B cell (primary cell): ENCODE measurements at regions not wholly inside any gene's neighbourhood (a gene's known extent, or its start where the extent isn't known, plus 50 kb on each side); places are given as distances from the start of the nearest gene placed in this dataset.

Source experiments
- ATAC-seq: fragments of 200-7000 bp; cut with Tn5 transposase; one replicate; pipeline ENCODE4 v1.10.0; 2021; ENCODE audit warnings: low read depth, mild to moderate bottlenecking, moderate number of reproducible peaks, moderate library complexity
- CTCF ChIA-PET: fragments of 350-600 bp; sonication (Branson Sonifier 250); formaldehyde crosslinking; loops from one replicate; lab custom pipeline; 2021; ENCODE audit warnings: antibody characterized with exemption, inconsistent platforms; lab: Charles Lee
- POLR2A ChIA-PET: fragments of 350-600 bp; sonication (Branson Sonifier 250); formaldehyde crosslinking; loops from one replicate; lab custom pipeline; 2021; ENCODE audit warnings: antibody characterized with exemption; lab: Charles Lee
- DNase-seq: peaks from one replicate; pipeline ENCODE4 v3.0.0; 2013
- H2AFZ ChIP-seq: 2 replicates; pipeline ENCODE4 v1.6.1; 2012; ENCODE audit warnings: mild to moderate bottlenecking, low read depth, low read length; ENCODE audit not compliant: insufficient read depth, poor library complexity, severe bottlenecking
- H3K27ac ChIP-seq, 2 donors: 1 replicate in 1 of 2; 2 replicates in 1 of 2; pipeline ENCODE4 v1.5.1; 2012 to 2013; ENCODE audit warnings: low read length in 2 of 2, mild to moderate bottlenecking in 2 of 2, moderate library complexity in 1 of 2
- H3K27me3 ChIP-seq, 4 experiments: fragments of 200-600 bp in 1 of 4; sonication (generic) in 1 of 4; replicated peaks in 1 of 4; 1 replicate in 2 of 4; 2 replicates in 2 of 4; pipeline versions ENCODE4 v1.6.1 to v1.7.0; 2013 to 2016; ENCODE audit warnings: low read length in 3 of 4, mild to moderate bottlenecking in 2 of 4, mixed read lengths in 1 of 4, moderate library complexity in 1 of 4; ENCODE audit not compliant: insufficient read depth in 4 of 4, control insufficient read depth in 3 of 4; ENCODE audit errors: control extremely low read depth in 1 of 4
- H3K36me3 ChIP-seq, 2 experiments: replicated peaks in 1 of 2; 1 replicate in 1 of 2; 2 replicates in 1 of 2; pipeline versions ENCODE4 v1.6.1 to v1.7.1; 2013; ENCODE audit warnings: low read length in 1 of 2; ENCODE audit not compliant: insufficient read depth in 2 of 2, control insufficient read depth in 1 of 2; ENCODE audit errors: control extremely low read depth in 1 of 2, extremely low read depth in 1 of 2
- H3K4me1 ChIP-seq, 2 donors: fragments of 200-600 bp in 1 of 2; sonication (generic) in 1 of 2; 1 replicate in 1 of 2; 2 replicates in 1 of 2; pipeline versions ENCODE4 v1.5.1 to v1.6.1; 2013 to 2017; ENCODE audit warnings: low read length in 2 of 2; ENCODE audit not compliant: control insufficient read depth in 2 of 2, insufficient read depth in 2 of 2
- H3K4me2 ChIP-seq: replicated peaks from 2 replicates; pipeline ENCODE3; 2012; ENCODE audit warnings: mild to moderate bottlenecking, low read depth, low read length; ENCODE audit not compliant: poor library complexity, severe bottlenecking
- H3K4me3 ChIP-seq, 5 experiments: fragments of 200-600 bp in 1 of 5; sonication (generic) in 1 of 5; 1 replicate in 3 of 5; 2 replicates in 2 of 5; pipeline versions ENCODE4 v1.5.1 to v1.7.0; 2011 to 2016; ENCODE audit warnings: low read length in 4 of 5, mild to moderate bottlenecking in 4 of 5, low read depth in 2 of 5, control low read depth in 1 of 5, moderate library complexity in 1 of 5; ENCODE audit not compliant: insufficient read depth in 1 of 5; ENCODE audit errors: control extremely low read depth in 1 of 5, extremely low read depth in 1 of 5
- H3K79me2 ChIP-seq: fragments of 200-600 bp; sonication (generic); one replicate; pipeline ENCODE4 v1.6.0; 2016; ENCODE audit warnings: low read length; ENCODE audit not compliant: control insufficient read depth, insufficient read depth
- H3K9ac ChIP-seq: fragments of 200-600 bp; sonication (generic); 2 replicates; pipeline ENCODE4 v1.6.1; 2017; ENCODE audit warnings: mild to moderate bottlenecking, low read length, moderate library complexity
- H3K9me3 ChIP-seq, 3 donors: one replicate each; pipeline versions ENCODE4 v1.6.1 to v1.7.1; 2013; ENCODE audit warnings: low read length in 2 of 3; ENCODE audit not compliant: control insufficient read depth in 2 of 3, insufficient read depth in 1 of 3; ENCODE audit errors: control extremely low read depth in 1 of 3
- H4K20me1 ChIP-seq: 2 replicates; pipeline ENCODE4 v1.6.0; 2012; ENCODE audit warnings: mild to moderate bottlenecking, low read length; ENCODE audit not compliant: insufficient read depth, control insufficient read depth, poor library complexity, severe bottlenecking
- H3K27ac Mint-ChIP-seq: one replicate; pipeline ENCODE4 v1.8.0; 2021; ENCODE audit warnings: mixed read lengths
- H3K27me3 Mint-ChIP-seq: one replicate; pipeline ENCODE4 v1.8.0; 2021; ENCODE audit warnings: mixed read lengths
- H3K4me1 Mint-ChIP-seq: one replicate; pipeline ENCODE4 v1.8.0; 2021; ENCODE audit warnings: mixed read lengths
- H3K4me3 Mint-ChIP-seq: one replicate; pipeline ENCODE4 v1.8.0; 2021; ENCODE audit warnings: mixed read lengths
- H3K9me3 Mint-ChIP-seq: one replicate; pipeline ENCODE4 v1.8.0; 2022; ENCODE audit warnings: mixed read lengths; ENCODE audit not compliant: insufficient read depth
- EZH2 ChIP-seq: IDR thresholded peaks from 2 replicates; pipeline ENCODE4 v1.6.1; 2012; ENCODE audit warnings: borderline replicate concordance, low read depth, mild to moderate bottlenecking, moderate library complexity, low read length; ENCODE audit not compliant: insufficient read depth, poor library complexity, severe bottlenecking
- WGBS: methylation state at CpG from one replicate; pipeline ENCODE4 v1.1.5; 2013; ENCODE audit warnings: missing lambda C conversion rate; ENCODE audit not compliant: insufficient coverage; 5-methylcytosine and 5-hydroxymethylcytosine counted together
- intact Hi-C: fragments of 100-400 bp; cut with micrococcal nuclease; formaldehyde crosslinking; loops from one replicate; pipeline ENCODE4 v1.10.0; 2022
- TF ChIP-seq, protein P1 (sequence below): fragments of 200-600 bp; IDR thresholded peaks from one replicate; pipeline ENCODE4 v1.8.0; 2022; ENCODE audit warnings: antibody characterized with exemption, mild to moderate bottlenecking

DNA sequence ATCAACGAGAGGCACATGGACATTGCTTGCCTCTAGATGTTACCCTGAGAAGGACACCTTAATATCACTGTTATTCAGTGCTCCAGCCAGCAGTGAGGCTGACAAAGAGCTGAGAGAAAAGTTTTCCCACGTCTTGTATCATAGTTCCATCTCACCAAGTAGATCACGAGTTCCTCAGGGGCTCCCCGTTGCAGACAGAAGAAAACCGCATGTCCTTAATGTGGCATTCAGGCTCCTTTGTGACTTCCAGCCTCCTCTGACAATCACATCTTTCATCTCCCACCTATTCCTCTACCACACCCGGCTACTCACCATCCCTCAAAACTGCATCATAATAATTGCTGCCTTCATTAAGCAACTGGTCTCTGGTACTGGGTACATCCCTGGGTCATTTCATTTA is 75.3 kb downstream of the DMRTA2 start:
- TF ChIP-seq, protein P1, sequence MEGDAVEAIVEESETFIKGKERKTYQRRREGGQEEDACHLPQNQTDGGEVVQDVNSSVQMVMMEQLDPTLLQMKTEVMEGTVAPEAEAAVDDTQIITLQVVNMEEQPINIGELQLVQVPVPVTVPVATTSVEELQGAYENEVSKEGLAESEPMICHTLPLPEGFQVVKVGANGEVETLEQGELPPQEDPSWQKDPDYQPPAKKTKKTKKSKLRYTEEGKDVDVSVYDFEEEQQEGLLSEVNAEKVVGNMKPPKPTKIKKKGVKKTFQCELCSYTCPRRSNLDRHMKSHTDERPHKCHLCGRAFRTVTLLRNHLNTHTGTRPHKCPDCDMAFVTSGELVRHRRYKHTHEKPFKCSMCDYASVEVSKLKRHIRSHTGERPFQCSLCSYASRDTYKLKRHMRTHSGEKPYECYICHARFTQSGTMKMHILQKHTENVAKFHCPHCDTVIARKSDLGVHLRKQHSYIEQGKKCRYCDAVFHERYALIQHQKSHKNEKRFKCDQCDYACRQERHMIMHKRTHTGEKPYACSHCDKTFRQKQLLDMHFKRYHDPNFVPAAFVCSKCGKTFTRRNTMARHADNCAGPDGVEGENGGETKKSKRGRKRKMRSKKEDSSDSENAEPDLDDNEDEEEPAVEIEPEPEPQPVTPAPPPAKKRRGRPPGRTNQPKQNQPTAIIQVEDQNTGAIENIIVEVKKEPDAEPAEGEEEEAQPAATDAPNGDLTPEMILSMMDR, result no peak
- no peak for TF ChIP-seq EZH2
- Histone ChIP-seq H3K4me2 (no peak overlapping the region), H3K27ac (no peak overlapping the region), H3K4me1 (no peaks in the 10 kb centered on the region), H3K4me3 (no peak overlapping the region), H3K36me3 (no peaks in the 10 kb centered on the region), H3K27me3 (peaks cover 0 to 14% (median 0%) of the 10 kb centered on the region in 4 experiments), H3K79me2 (no peaks in the 10 kb centered on the region), H3K9me3 (peaks cover 0 to 5% (median 0%) of the 10 kb centered on the region in 3 donors), H3K9ac (no peak overlapping the region), H2AFZ (no peak overlapping the region), H4K20me1 (no peaks in the 10 kb centered on the region)
- no peak for DNase-seq
- intact Hi-C loops, result loop anchor here (10.0 kb wide), 1 partner anchor 1673 kb away; no protein-coding TSS in a partner anchor
- ChIA-PET CTCF (interaction anchor here (0.7 to 2.2 kb wide), 8 partner anchors 9 to 1807 kb away, joined by 3 to 8 read pairs (median 4); no protein-coding TSS in a partner anchor), POLR2A (no interaction called here)
- no peaks in the 10 kb centered on the region for H3K4me1 Mint-ChIP-seq
- H3K27me3 Mint-ChIP-seq, result peaks cover 26% of the 10 kb centered on the region
- H3K27ac Mint-ChIP-seq, result no peak overlapping the region
- H3K9me3 Mint-ChIP-seq, result no peaks in the 10 kb centered on the region
- no peak overlapping the region for H3K4me3 Mint-ChIP-seq
- WGBS, result 84% methylated on average over 6 of the region's 6 CpGs
- no peak for ATAC-seq

DNA sequence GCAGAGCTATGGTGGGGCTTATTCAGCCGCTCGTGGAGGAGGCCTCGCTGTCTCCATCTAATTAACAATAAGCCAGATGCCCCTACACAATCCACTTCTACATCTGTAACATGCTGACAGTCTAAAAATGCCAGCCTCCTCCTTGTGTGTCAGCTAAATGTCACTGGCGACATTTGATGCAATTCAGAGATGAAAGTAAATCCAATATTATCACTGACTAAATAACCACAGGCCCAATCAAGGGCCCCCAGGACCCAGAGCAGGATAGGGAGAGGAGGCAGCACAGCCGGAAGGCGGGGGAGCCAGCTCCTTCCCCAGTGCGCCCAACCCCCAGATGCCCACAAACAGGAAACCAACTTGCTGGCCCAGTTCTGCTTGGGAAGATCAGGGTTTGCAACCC is 76.6 kb downstream of the DMRTA2 start:
- 54% methylated on average over 4 of the region's 7 CpGs for WGBS
- H3K27me3 ChIP-seq, result peaks cover 0 to 14% (median 0%) of the 10 kb centered on the region in 4 experiments
- no peak overlapping the region for H2AFZ ChIP-seq
- H3K4me1 ChIP-seq, result no peaks in the 10 kb centered on the region
- TF ChIP-seq, protein P1, result no peak
- no peak for TF ChIP-seq EZH2
- H3K4me3 Mint-ChIP-seq, result no peak overlapping the region
- no peaks in the 10 kb centered on the region for H3K36me3 ChIP-seq
- no peaks in the 10 kb centered on the region for H3K4me1 Mint-ChIP-seq
- H3K4me2 ChIP-seq, result no peak overlapping the region
- POLR2A ChIA-PET, result no interaction called here
- DNase-seq (no peak), ATAC-seq (no peak)
- H3K27ac Mint-ChIP-seq, result no peak overlapping the region
- intact Hi-C loops, result loop anchor here (10.0 kb wide), 1 partner anchor 1672 kb away; no protein-coding TSS in a partner anchor
- no peak overlapping the region for H3K9ac ChIP-seq
- no peak overlapping the region for H3K27ac ChIP-seq
- peaks cover 39% of the 10 kb centered on the region for H3K27me3 Mint-ChIP-seq
- peaks cover 0 to 5% (median 0%) of the 10 kb centered on the region in 3 donors for H3K9me3 ChIP-seq
- H3K79me2 ChIP-seq, result no peaks in the 10 kb centered on the region
- H3K4me3 ChIP-seq, result no peak overlapping the region
- CTCF ChIA-PET, result interaction anchor here (0.6 to 1.2 kb wide), 4 partner anchors 10 to 1669 kb away, joined by 3 to 5 read pairs (median 3); no protein-coding TSS in a partner anchor
- no peaks in the 10 kb centered on the region for H3K9me3 Mint-ChIP-seq
- no peaks in the 10 kb centered on the region for H4K20me1 ChIP-seq
